OCI-LY7 (cell line): ENCODE measurements at regions not wholly inside any gene's neighbourhood (a gene's known extent, or its start where the extent isn't known, plus 50 kb on each side); places are given as distances from the start of the nearest gene placed in this dataset.

Source experiments
- BruUV-seq: library from RNA; stranded (reverse); fragments of 400-500 nt; replicated peaks from 2 replicates; lab custom pipeline; 2021; lab: Mats Ljungman, UMichigan
- CTCF ChIA-PET: fragments of 300-600 bp; sonication (Branson Sonifier 250); formaldehyde crosslinking; loops from one replicate; lab custom pipeline; 2022; ENCODE audit warnings: antibody characterized with exemption; ENCODE audit not compliant: unreplicated experiment; lab: Charles Lee
- POLR2A ChIA-PET: fragments of 300-600 bp; sonication (Branson Sonifier 250); formaldehyde crosslinking; loops from one replicate; lab custom pipeline; 2022; ENCODE audit warnings: antibody characterized with exemption; lab: Charles Lee
- DNase-seq: peaks from one replicate; pipeline ENCODE4 v3.0.0-alpha.2; 2015; ENCODE audit warnings: low spot score
- H2AFZ ChIP-seq: fragments of 200-600 bp; sonication (generic), shearing (Covaris generic); 2 replicates; pipeline ENCODE4 v1.6.1; 2014; ENCODE audit warnings: mild to moderate bottlenecking, antibody characterized with exemption, low read length, moderate library complexity
- H3K27ac ChIP-seq: fragments of 200-600 bp; sonication (generic); 2 replicates; pipeline ENCODE4 v1.5.1; 2014; ENCODE audit warnings: mixed run types, low read depth, mild to moderate bottlenecking, moderate library complexity, low read length, inconsistent platforms; ENCODE audit not compliant: poor library complexity, severe bottlenecking
- H3K36me3 ChIP-seq: fragments of 200-600 bp; sonication (generic); 2 replicates; pipeline ENCODE4 v1.6.1; 2014; ENCODE audit warnings: mild to moderate bottlenecking, antibody characterized with exemption, low read length, moderate library complexity, mixed read lengths; ENCODE audit not compliant: insufficient read depth
- H3K4me1 ChIP-seq: fragments of 200-600 bp; sonication (generic); 2 replicates; pipeline ENCODE4 v1.5.1; 2014; ENCODE audit warnings: mild to moderate bottlenecking, low read length; ENCODE audit not compliant: insufficient read depth, poor library complexity, severe bottlenecking
- H3K4me2 ChIP-seq: fragments of 200-600 bp; sonication (generic); 2 replicates; pipeline ENCODE4 v1.6.1; 2014; ENCODE audit warnings: mild to moderate bottlenecking, low read length
- H3K4me3 ChIP-seq: fragments of 200-600 bp; sonication (generic); 2 replicates; pipeline ENCODE4 v1.5.1; 2014; ENCODE audit warnings: mild to moderate bottlenecking, low read depth, low read length; ENCODE audit not compliant: poor library complexity, severe bottlenecking
- H3K79me2 ChIP-seq: fragments of 200-600 bp; sonication (generic); 2 replicates; pipeline ENCODE4 v1.6.1; 2016; ENCODE audit warnings: low read depth, mild to moderate bottlenecking, low read length, moderate library complexity, mixed read lengths; ENCODE audit not compliant: insufficient read depth
- H3K9me2 ChIP-seq: fragments of 200-600 bp; sonication (generic); 2 replicates; pipeline ENCODE4 v1.6.1; 2016; ENCODE audit warnings: mild to moderate bottlenecking, low read length, mixed read lengths; ENCODE audit not compliant: insufficient read depth
- H3K9me3 ChIP-seq: fragments of 200-600 bp; sonication (generic); 2 replicates; pipeline ENCODE4 v1.6.1; 2014; ENCODE audit warnings: mild to moderate bottlenecking, mixed run types, low read length, mixed read lengths
- H4K20me1 ChIP-seq: fragments of 200-600 bp; sonication (generic); 2 replicates; pipeline ENCODE4 v1.6.1; 2014; ENCODE audit warnings: mild to moderate bottlenecking, antibody characterized with exemption, low read length, moderate library complexity, mixed read lengths; ENCODE audit not compliant: insufficient read depth
- EZH2phosphoT487 ChIP-seq: fragments of 200-600 bp; sonication (generic); IDR thresholded peaks from 2 replicates; pipeline ENCODE4 v1.6.1; 2018; ENCODE audit warnings: low read depth, borderline replicate concordance, mild to moderate bottlenecking, mixed run types, antibody characterized with exemption, low read length, moderate library complexity, mixed read lengths
- intact Hi-C: fragments of 100-400 bp; cut with micrococcal nuclease; formaldehyde crosslinking; loops from one replicate; pipeline ENCODE4 v1.10.0; 2022; ENCODE audit not compliant: unreplicated experiment
- TF ChIP-seq, protein P1 (sequence below): fragments of 200-600 bp; sonication (generic); conservative IDR thresholded peaks from 2 replicates; pipeline ENCODE4 v1.5.1; 2014; ENCODE audit warnings: mild to moderate bottlenecking, antibody characterized with exemption, low read length, moderate library complexity, mixed read lengths

DNA sequence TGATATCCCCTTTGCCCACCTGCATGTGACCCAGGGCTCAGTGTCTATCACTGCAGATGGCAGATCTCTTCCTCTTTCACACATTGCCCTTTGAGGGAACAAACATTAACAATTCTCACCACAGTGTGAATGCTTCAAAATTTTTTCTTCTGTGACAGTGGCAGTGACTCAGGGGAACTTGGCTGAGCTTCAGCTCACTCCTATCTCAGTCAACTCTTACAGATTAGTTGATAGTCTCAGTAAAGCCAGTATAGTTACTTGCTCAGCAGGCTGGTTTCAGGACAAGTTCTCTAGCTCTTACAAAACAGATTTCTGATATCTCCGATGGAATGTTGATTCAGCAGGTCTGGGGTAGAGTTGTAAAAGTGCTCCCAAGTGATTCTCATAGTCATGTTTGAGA, 166.9 kb downstream of the DLEU7 start:
- POLR2A ChIA-PET: interaction anchor here (0.7 to 2.4 kb wide), 3 partner anchors 14 to 186 kb away, joined by 3 to 11 read pairs (median 4); no protein-coding TSS in a partner anchor

DNA sequence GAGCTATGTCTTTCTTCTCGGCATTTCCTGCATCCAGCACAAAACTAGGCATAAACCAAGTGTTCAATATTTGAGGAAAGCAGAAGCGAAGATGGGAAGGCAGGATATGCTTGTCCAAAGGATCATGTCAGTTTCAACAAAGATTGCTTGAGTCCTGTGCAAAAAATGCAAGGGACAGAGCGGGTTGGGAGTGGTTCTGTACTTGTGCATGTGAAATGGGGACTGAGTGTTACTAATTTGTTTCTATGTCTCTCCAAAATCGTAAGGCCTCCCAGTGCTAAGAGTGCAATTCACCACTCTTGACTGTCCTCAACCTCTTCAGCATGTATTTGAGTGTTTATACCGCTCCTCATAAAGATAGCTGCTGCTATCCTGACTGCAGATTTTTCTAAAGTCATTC, 166.2 kb downstream of the DLEU7 start:
- H3K79me2 ChIP-seq: no peaks in the 10 kb centered on the region
- no TSS peak for BruUV-seq
- H2AFZ ChIP-seq: no peak overlapping the region
- POLR2A ChIA-PET: interaction anchor here (0.5 to 2.4 kb wide), 3 partner anchors 13 to 820 kb away, joined by 3 to 11 read pairs (median 4); no protein-coding TSS in a partner anchor
- TF ChIP-seq, protein P1, sequence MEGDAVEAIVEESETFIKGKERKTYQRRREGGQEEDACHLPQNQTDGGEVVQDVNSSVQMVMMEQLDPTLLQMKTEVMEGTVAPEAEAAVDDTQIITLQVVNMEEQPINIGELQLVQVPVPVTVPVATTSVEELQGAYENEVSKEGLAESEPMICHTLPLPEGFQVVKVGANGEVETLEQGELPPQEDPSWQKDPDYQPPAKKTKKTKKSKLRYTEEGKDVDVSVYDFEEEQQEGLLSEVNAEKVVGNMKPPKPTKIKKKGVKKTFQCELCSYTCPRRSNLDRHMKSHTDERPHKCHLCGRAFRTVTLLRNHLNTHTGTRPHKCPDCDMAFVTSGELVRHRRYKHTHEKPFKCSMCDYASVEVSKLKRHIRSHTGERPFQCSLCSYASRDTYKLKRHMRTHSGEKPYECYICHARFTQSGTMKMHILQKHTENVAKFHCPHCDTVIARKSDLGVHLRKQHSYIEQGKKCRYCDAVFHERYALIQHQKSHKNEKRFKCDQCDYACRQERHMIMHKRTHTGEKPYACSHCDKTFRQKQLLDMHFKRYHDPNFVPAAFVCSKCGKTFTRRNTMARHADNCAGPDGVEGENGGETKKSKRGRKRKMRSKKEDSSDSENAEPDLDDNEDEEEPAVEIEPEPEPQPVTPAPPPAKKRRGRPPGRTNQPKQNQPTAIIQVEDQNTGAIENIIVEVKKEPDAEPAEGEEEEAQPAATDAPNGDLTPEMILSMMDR: no peak
- TF ChIP-seq EZH2phosphoT487: no peak
- CTCF ChIA-PET: no interaction called here
- no peak overlapping the region for H3K27ac ChIP-seq
- H3K4me3 ChIP-seq: no peak overlapping the region
- DNase-seq: no peak
- H3K36me3 ChIP-seq: no peaks in the 10 kb centered on the region
- no peak overlapping the region for H3K4me2 ChIP-seq
- no peaks in the 10 kb centered on the region for H3K9me2 ChIP-seq
- H3K4me1 ChIP-seq: no peaks in the 10 kb centered on the region
- intact Hi-C loops: no loop called here
- no peaks in the 10 kb centered on the region for H4K20me1 ChIP-seq
- no peaks in the 10 kb centered on the region for H3K9me3 ChIP-seq

More for the DNA sequence above, 166.9 kb downstream of the DLEU7 start:
- Histone ChIP-seq H3K79me2 (no peaks in the 10 kb centered on the region), H3K4me3 (no peak overlapping the region), H4K20me1 (no peaks in the 10 kb centered on the region), H2AFZ (no peak overlapping the region), H3K36me3 (no peaks in the 10 kb centered on the region), H3K4me1 (no peaks in the 10 kb centered on the region), H3K4me2 (no peak overlapping the region), H3K27ac (no peak overlapping the region), H3K9me2 (no peaks in the 10 kb centered on the region), H3K9me3 (no peaks in the 10 kb centered on the region)
- BruUV-seq: no TSS peak
- intact Hi-C loops: no loop called here
- TF ChIP-seq, protein P1: no peak
- TF ChIP-seq EZH2phosphoT487: no peak
- CTCF ChIA-PET: no interaction called here
- DNase-seq: peak; percentile 9

DNA sequence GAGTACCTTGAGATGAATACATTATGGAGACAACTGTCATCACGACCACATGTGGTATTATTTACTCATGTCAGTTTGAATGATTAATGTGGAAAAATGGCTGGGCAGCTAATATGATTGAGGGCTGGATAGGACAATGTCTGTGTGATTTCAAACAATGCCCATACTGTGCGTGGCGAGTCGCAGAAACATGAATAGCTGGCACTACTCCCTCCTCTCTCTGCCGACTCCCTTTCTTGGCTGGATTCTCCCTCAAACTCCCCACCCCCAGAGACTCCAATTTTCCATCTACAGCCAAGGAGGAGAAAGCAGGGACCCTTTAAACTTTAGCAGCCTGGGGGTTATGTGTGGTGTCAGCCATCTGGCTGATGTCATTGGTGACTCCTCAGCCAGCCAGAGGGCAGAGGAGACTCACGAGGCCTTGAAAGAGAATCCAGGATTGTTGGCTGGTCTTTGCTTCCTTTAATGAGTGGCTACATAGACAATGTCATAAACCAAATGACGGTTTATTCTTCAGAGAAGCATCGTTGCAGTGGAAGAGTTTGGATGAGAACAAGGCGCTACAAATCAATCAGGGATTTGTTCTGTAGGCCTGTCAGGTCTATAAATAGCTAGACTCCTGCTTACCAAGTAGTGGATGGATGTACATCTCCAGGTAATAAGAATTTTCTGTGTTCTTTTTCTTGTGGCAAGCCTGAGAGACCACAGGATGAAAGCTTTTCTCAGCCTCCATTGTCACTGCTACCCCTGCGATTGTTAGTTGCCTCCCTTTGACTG, 165.6 kb downstream of the DLEU7 start:
- ChIA-PET CTCF (no interaction called here), POLR2A (interaction anchor here (0.5 to 2.4 kb wide), 4 partner anchors 13 to 821 kb away, joined by 3 to 11 read pairs (median 3); partner anchors contain the start of gene RNASEH2B)
- BruUV-seq: no TSS peak
- Histone ChIP-seq H4K20me1 (no peaks in the 10 kb centered on the region), H3K4me2 (no peak overlapping the region), H3K36me3 (no peaks in the 10 kb centered on the region), H3K4me1 (no peaks in the 10 kb centered on the region), H3K9me2 (no peaks in the 10 kb centered on the region), H2AFZ (no peak overlapping the region), H3K27ac (no peak overlapping the region), H3K4me3 (no peak overlapping the region), H3K9me3 (no peaks in the 10 kb centered on the region), H3K79me2 (no peaks in the 10 kb centered on the region)
- intact Hi-C loops: no loop called here
- no peak for DNase-seq
- TF ChIP-seq, protein P1: no peak
- no peak for TF ChIP-seq EZH2phosphoT487
